NCI-H2196 (cell line): ENCODE measurements at regions not wholly inside any gene's neighbourhood (a gene's known extent, or its start where the extent isn't known, plus 50 kb on each side); places are given as distances from the start of the nearest gene placed in this dataset.

Experiments used
- DNase-seq: peaks from one replicate; lab custom pipeline; 2025; ENCODE audit not compliant: unreplicated experiment; lab: John Stamatoyannopoulos, UW

- DNase-seq: peak; percentile 8
These were observed 1034.1 kb upstream of the PRMT6 start for GRCh38 chr1:106022312-106022902.

- DNase-seq: no peak
These were observed 1028.6 kb upstream of the PRMT6 start for GRCh38 chr1:106027871-106028270.

GRCh38 chr1:106037526-106037925, 1018.9 kb upstream of the PRMT6 start:
- no peak for DNase-seq

GRCh38 chr1:106038260-106038659, 1018.2 kb upstream of the PRMT6 start:
- no peak for DNase-seq

- no peak for DNase-seq
These were observed 1012.5 kb upstream of the PRMT6 start for GRCh38 chr1:106043971-106044370.

- no peak for DNase-seq
These were observed 1009.3 kb upstream of the PRMT6 start for GRCh38 chr1:106047210-106047609.

- DNase-seq: no peak
These were observed 1006.9 kb upstream of the PRMT6 start for GRCh38 chr1:106049595-106049994.

GRCh38 chr1:106055855-106056254, 1000.6 kb upstream of the PRMT6 start:
- no peak for DNase-seq

GRCh38 chr1:106061586-106062495, 994.6 kb upstream of the PRMT6 start:
- DNase-seq: no peak

- DNase-seq: no peak
These were observed 993.0 kb upstream of the PRMT6 start for GRCh38 chr1:106063510-106063909.

GRCh38 chr1:106072909-106073600, 983.4 kb upstream of the PRMT6 start:
- no peak for DNase-seq

- no peak for DNase-seq
These were observed 975.7 kb upstream of the PRMT6 start for GRCh38 chr1:106080608-106081325.

- DNase-seq: no peak
These were observed 945.4 kb upstream of the PRMT6 start for GRCh38 chr1:106111044-106111443.

GRCh38 chr1:106113851-106114250, 942.6 kb upstream of the PRMT6 start:
- DNase-seq: no peak

- DNase-seq: no peak
These were observed 935.7 kb upstream of the PRMT6 start for GRCh38 chr1:106120789-106121188.

GRCh38 chr1:106121728-106122127, 934.7 kb upstream of the PRMT6 start:
- DNase-seq: no peak

GRCh38 chr1:106134561-106134960, 921.9 kb upstream of the PRMT6 start:
- DNase-seq: no peak

- DNase-seq: no peak
These were observed 883.4 kb upstream of the PRMT6 start for GRCh38 chr1:106173101-106173500.

- no peak for DNase-seq
These were observed 877.7 kb upstream of the PRMT6 start for GRCh38 chr1:106178791-106179190.

- no peak for DNase-seq
These were observed 874.6 kb upstream of the PRMT6 start for GRCh38 chr1:106181866-106182265.

- no peak for DNase-seq
These were observed 871.4 kb upstream of the PRMT6 start for GRCh38 chr1:106185089-106185488.
